ENCODE measurements at regions not wholly inside any gene's neighbourhood (a gene's known extent, or its start where the extent isn't known, plus 50 kb on each side); places are given as distances from the start of the nearest gene placed in this dataset. TPM values are rescaled to one million over a fixed set of nuclear protein-coding genes. Genes with fewer than 3 reads are reported as not detected.

Small RNAs in the stretch of these regions (small RNA-seq; reads per million reads assigned to genes)
- not detected for gene AC090517.1
- gene AC090517.3, result not detected
